Activated CD8-positive, alpha-beta T cell treated with anti-CD3 and anti-CD28 coated beads for 36 hours (primary cell): ENCODE measurements at regions not wholly inside any gene's neighbourhood (a gene's known extent, or its start where the extent isn't known, plus 50 kb on each side); places are given as distances from the start of the nearest gene placed in this dataset.

ENCODE experiments used
- ATAC-seq: fragments of 200-7000 bp; cut with Tn5 transposase; one replicate; pipeline ENCODE4 v1.10.0; 2021; ENCODE audit warnings: mild to moderate bottlenecking, moderate library complexity
- CTCF ChIA-PET: fragments of 350-600 bp; sonication (Branson Sonifier 250); formaldehyde crosslinking; loops from one replicate; lab custom pipeline; 2021; ENCODE audit warnings: antibody characterized with exemption; lab: Charles Lee
- POLR2A ChIA-PET: fragments of 350-600 bp; sonication (Branson Sonifier 250); formaldehyde crosslinking; loops from one replicate; lab custom pipeline; 2021; ENCODE audit warnings: antibody characterized with exemption; lab: Charles Lee
- DNase-seq: peaks from one replicate; pipeline ENCODE4 v3.0.0-alpha.2; 2020
- H3K27ac Mint-ChIP-seq: one replicate; pipeline ENCODE4 v1.8.0; 2021; ENCODE audit warnings: mild to moderate bottlenecking, mixed read lengths
- H3K27me3 Mint-ChIP-seq: one replicate; pipeline ENCODE4 v1.8.0; 2021; ENCODE audit warnings: mixed read lengths
- H3K36me3 Mint-ChIP-seq: one replicate; pipeline ENCODE4 v1.8.0; 2021; ENCODE audit warnings: low read depth, mixed read lengths
- H3K4me1 Mint-ChIP-seq: one replicate; pipeline ENCODE4 v1.8.0; 2021; ENCODE audit warnings: low read depth, mixed read lengths
- H3K4me3 Mint-ChIP-seq: one replicate; pipeline ENCODE4 v1.8.0; 2021; ENCODE audit warnings: mild to moderate bottlenecking, moderate library complexity, mixed read lengths
- H3K9me3 Mint-ChIP-seq: one replicate; pipeline ENCODE4 v1.8.0; 2021; ENCODE audit warnings: mixed read lengths
- intact Hi-C: fragments of 100-400 bp; cut with micrococcal nuclease; formaldehyde crosslinking; loops from one replicate; pipeline ENCODE4 v1.10.0; 2022
- TF ChIP-seq, protein P1 (sequence below): fragments of 200-600 bp; IDR thresholded peaks from one replicate; pipeline ENCODE4 v1.8.0; 2022; ENCODE audit warnings: antibody characterized with exemption, mild to moderate bottlenecking

- TF ChIP-seq, protein P1, sequence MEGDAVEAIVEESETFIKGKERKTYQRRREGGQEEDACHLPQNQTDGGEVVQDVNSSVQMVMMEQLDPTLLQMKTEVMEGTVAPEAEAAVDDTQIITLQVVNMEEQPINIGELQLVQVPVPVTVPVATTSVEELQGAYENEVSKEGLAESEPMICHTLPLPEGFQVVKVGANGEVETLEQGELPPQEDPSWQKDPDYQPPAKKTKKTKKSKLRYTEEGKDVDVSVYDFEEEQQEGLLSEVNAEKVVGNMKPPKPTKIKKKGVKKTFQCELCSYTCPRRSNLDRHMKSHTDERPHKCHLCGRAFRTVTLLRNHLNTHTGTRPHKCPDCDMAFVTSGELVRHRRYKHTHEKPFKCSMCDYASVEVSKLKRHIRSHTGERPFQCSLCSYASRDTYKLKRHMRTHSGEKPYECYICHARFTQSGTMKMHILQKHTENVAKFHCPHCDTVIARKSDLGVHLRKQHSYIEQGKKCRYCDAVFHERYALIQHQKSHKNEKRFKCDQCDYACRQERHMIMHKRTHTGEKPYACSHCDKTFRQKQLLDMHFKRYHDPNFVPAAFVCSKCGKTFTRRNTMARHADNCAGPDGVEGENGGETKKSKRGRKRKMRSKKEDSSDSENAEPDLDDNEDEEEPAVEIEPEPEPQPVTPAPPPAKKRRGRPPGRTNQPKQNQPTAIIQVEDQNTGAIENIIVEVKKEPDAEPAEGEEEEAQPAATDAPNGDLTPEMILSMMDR: no peak
- Mint-ChIP-seq H3K36me3 (no peaks in the 10 kb centered on the region), H3K4me1 (peaks cover 6% of the 10 kb centered on the region), H3K27me3 (peaks cover 3% of the 10 kb centered on the region), H3K27ac (no peak overlapping the region), H3K4me3 (no peak overlapping the region), H3K9me3 (no peaks in the 10 kb centered on the region)
- intact Hi-C loops: no loop called here
- no peak for DNase-seq
- ChIA-PET POLR2A (no interaction called here), CTCF (no interaction called here)
- ATAC-seq: no peak
These were observed 209.7 kb upstream of the COPS8 start for GRCh38 chr2:236875906-236876505.

- Mint-ChIP-seq H3K36me3 (no peaks in the 10 kb centered on the region), H3K9me3 (no peaks in the 10 kb centered on the region), H3K4me3 (no peak overlapping the region), H3K4me1 (peaks cover 2% of the 10 kb centered on the region), H3K27ac (no peak overlapping the region), H3K27me3 (peaks cover 3% of the 10 kb centered on the region)
- POLR2A ChIA-PET: no interaction called here
- TF ChIP-seq, protein P1: no peak
- CTCF ChIA-PET: no interaction called here
- intact Hi-C loops: no loop called here
- DNase-seq (no peak), ATAC-seq (no peak)
These were observed 209.0 kb upstream of the COPS8 start for GRCh38 chr2:236876642-236877041.

- POLR2A ChIA-PET: no interaction called here
These were observed 207.7 kb upstream of the COPS8 start for GRCh38 chr2:236877972-236878371.

DNA sequence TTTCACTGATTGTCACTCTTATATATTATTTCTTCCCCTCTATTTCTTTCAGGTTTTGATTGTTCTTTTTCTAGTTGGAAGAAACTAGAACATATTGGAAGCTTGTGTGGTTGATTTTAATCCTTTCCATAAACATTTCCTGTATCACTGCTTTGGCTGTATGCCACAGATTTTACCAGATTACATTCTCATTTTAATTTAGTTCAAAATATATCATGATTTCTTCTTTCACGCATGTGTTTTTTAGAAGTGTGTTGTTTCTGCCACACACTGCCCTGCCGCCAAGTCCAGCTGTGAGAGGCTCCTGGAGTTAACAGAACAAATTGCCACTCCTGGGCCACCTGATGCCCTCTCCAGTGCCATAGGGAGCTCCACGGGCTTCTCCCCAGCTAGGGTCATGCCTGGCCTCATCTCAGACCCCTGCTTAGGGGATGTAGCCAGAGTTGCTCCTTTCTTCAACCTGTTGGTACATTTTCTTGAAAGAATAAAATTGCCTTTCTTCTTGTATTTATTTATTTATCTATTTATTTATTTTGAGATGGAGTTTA lies 206.2 kb upstream of the COPS8 start:
- H3K36me3 Mint-ChIP-seq: no peaks in the 10 kb centered on the region
- TF ChIP-seq, protein P1: no peak
- H3K4me1 Mint-ChIP-seq: no peaks in the 10 kb centered on the region

More at GRCh38 chr2:236877972-236878371, 207.7 kb upstream of the COPS8 start:
- TF ChIP-seq, protein P1: no peak
- no peak overlapping the region for H3K27ac Mint-ChIP-seq
- H3K27me3 Mint-ChIP-seq: peaks cover 3% of the 10 kb centered on the region
- CTCF ChIA-PET: interaction anchor here (0.7 kb wide), 1 partner anchor 113 kb away, joined by 3 read pairs; no protein-coding TSS in a partner anchor
- no peak overlapping the region for H3K4me3 Mint-ChIP-seq
- no peaks in the 10 kb centered on the region for H3K9me3 Mint-ChIP-seq
- no peaks in the 10 kb centered on the region for H3K4me1 Mint-ChIP-seq
- intact Hi-C loops: no loop called here
- ATAC-seq (no peak), DNase-seq (no peak)
- H3K36me3 Mint-ChIP-seq: no peaks in the 10 kb centered on the region

GRCh38 chr2:236882074-236882473 lies 203.6 kb upstream of the COPS8 start:
- intact Hi-C loops: no loop called here
- no peak overlapping the region for H3K27ac Mint-ChIP-seq
- no peaks in the 10 kb centered on the region for H3K9me3 Mint-ChIP-seq
- no peaks in the 10 kb centered on the region for H3K4me1 Mint-ChIP-seq
- TF ChIP-seq, protein P1: no peak
- CTCF ChIA-PET: no interaction called here
- ATAC-seq: no peak
- H3K36me3 Mint-ChIP-seq: no peaks in the 10 kb centered on the region
- POLR2A ChIA-PET: no interaction called here
- DNase-seq: no peak
- H3K27me3 Mint-ChIP-seq: no peaks in the 10 kb centered on the region
- no peak overlapping the region for H3K4me3 Mint-ChIP-seq

More for the DNA sequence above, 206.2 kb upstream of the COPS8 start:
- POLR2A ChIA-PET: no interaction called here
- CTCF ChIA-PET: no interaction called here
- Mint-ChIP-seq H3K4me3 (no peak overlapping the region), H3K27ac (no peak overlapping the region), H3K27me3 (peaks cover 3% of the 10 kb centered on the region), H3K9me3 (no peaks in the 10 kb centered on the region)
- DNase-seq (no peak), ATAC-seq (no peak)
- intact Hi-C loops: no loop called here
